AG04450 (cell line): ENCODE measurements at regions not wholly inside any gene's neighbourhood (a gene's known extent, or its start where the extent isn't known, plus 50 kb on each side); places are given as distances from the start of the nearest gene placed in this dataset.

Experiments used
- CTCF ChIA-PET: fragments of 300-600, 350-600 bp; formaldehyde crosslinking; extraction: SDS; loops from one replicate; lab custom pipeline; 2022; ENCODE audit warnings: antibody characterized with exemption, inconsistent platforms; lab: Charles Lee
- POLR2A ChIA-PET: fragments of 350-600 bp; formaldehyde crosslinking; extraction: SDS; loops from one replicate; lab custom pipeline; 2021; ENCODE audit warnings: antibody characterized with exemption, inconsistent platforms; lab: Yijun Ruan, JAX
- DNase-seq: peaks from one replicate; pipeline ENCODE4 v3.0.0-alpha.2; 2011; ENCODE audit warnings: low read depth, low spot score
- H3K27ac ChIP-seq: one replicate; pipeline ENCODE4 v1.5.1; 2012; ENCODE audit warnings: low read depth, low read length, control low read depth
- H3K27me3 ChIP-seq: one replicate; pipeline ENCODE4 v1.6.0; 2012; ENCODE audit warnings: low read length; ENCODE audit not compliant: control insufficient read depth, insufficient read depth
- H3K4me3 ChIP-seq: 2 replicates; pipeline ENCODE4 v1.5.1; 2011; ENCODE audit warnings: mild to moderate bottlenecking, low read depth, low read length, control low read depth
- H3K9me3 ChIP-seq: 2 replicates; pipeline ENCODE4 v1.5.1; 2012; ENCODE audit warnings: low read length; ENCODE audit not compliant: control insufficient read depth, insufficient read depth
- TF ChIP-seq, protein P1 (sequence below): IDR thresholded peaks from 2 replicates; pipeline ENCODE4 v1.5.1; 2011; ENCODE audit warnings: low read depth, low read length, control low read depth, inconsistent platforms

GRCh38 chr2:196503398-196503797 is 136.1 kb upstream of the CCDC150 start:
- TF ChIP-seq, protein P1, sequence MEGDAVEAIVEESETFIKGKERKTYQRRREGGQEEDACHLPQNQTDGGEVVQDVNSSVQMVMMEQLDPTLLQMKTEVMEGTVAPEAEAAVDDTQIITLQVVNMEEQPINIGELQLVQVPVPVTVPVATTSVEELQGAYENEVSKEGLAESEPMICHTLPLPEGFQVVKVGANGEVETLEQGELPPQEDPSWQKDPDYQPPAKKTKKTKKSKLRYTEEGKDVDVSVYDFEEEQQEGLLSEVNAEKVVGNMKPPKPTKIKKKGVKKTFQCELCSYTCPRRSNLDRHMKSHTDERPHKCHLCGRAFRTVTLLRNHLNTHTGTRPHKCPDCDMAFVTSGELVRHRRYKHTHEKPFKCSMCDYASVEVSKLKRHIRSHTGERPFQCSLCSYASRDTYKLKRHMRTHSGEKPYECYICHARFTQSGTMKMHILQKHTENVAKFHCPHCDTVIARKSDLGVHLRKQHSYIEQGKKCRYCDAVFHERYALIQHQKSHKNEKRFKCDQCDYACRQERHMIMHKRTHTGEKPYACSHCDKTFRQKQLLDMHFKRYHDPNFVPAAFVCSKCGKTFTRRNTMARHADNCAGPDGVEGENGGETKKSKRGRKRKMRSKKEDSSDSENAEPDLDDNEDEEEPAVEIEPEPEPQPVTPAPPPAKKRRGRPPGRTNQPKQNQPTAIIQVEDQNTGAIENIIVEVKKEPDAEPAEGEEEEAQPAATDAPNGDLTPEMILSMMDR: no peak
- POLR2A ChIA-PET: no interaction called here
- H3K27me3 ChIP-seq: no peaks in the 10 kb centered on the region
- DNase-seq: no peak
- H3K4me3 ChIP-seq: no peak overlapping the region
- CTCF ChIA-PET: no interaction called here
- H3K27ac ChIP-seq: no peak overlapping the region
- H3K9me3 ChIP-seq: peaks cover 3% of the 10 kb centered on the region; the same call in 1 of the 2 replicates

GRCh38 chr2:196504788-196505187 is 134.7 kb upstream of the CCDC150 start:
- ChIA-PET CTCF (interaction anchor here (0.6 to 0.7 kb wide), 2 partner anchors 11 to 13 kb away, joined by 3 read pairs; no protein-coding TSS in a partner anchor), POLR2A (no interaction called here)
- no peak overlapping the region for H3K27ac ChIP-seq
- DNase-seq: no peak
- no peaks in the 10 kb centered on the region for H3K9me3 ChIP-seq
- H3K4me3 ChIP-seq: no peak overlapping the region
- TF ChIP-seq, protein P1: no peak
- H3K27me3 ChIP-seq: no peaks in the 10 kb centered on the region

DNA sequence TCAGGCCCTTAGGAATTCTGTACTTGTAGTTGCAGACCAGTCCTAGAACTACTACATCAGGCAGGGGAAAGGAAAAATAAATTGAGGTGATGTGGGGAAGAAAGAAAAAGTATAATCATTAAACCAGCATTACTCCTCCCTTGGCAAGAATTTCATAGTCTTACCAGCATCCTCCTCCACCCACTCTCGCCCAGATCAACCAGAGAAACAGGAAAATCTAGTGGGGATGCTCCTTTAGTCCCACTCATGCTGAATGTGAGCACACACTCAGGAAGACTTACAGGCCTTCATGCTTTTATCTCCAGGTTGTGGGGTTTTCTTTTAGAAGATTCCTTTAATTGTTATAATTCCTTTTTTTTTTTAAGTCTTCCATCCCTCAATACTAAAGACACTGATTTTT is 129.3 kb upstream of the CCDC150 start:
- ChIA-PET POLR2A (no interaction called here), CTCF (no interaction called here)
- H3K27me3 ChIP-seq: no peaks in the 10 kb centered on the region
- no peak overlapping the region for H3K4me3 ChIP-seq
- TF ChIP-seq, protein P1: no peak
- no peak for DNase-seq
- no peaks in the 10 kb centered on the region for H3K9me3 ChIP-seq
- no peak overlapping the region for H3K27ac ChIP-seq

DNA sequence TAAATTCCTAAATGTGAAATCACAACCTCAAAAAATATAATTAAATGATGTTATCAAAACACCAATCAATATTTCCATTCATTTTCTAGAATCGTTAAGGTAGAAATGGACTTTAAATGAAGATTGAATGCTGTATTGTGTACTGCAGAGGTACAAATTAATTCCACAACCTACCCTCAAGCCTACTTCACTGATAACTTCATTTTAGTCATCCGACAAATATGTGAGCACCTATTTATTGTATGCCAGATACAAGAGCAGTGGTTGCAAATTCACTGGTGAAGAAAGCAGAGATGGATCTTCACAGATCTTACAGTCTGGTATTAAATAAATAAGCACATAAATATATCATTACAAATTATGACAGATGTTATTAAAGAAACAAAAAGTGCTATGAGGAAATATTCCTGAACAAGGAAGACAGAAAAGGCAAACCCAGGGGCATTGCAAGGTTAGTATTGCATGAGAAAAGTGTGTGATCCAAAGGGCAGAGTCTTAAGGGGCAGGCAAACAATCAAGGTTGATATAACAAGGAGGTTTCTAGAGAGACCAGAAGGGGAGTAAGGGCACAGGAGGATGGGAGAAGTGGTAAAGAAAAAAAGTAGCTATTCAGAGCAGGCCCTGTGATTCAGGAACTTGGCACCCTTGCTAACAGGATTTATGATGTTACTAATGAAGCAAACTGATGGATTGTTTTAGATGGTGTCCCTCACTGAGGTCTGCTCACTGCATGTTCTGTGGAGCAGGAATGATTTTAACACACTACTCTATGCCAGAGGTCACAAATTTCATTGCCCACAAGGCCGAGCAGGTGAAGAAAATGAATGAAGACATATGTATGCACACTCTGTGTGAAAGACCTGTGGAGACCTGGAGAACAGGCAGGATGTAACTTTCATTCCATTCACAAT is 128.0 kb upstream of the CCDC150 start:
- POLR2A ChIA-PET: no interaction called here
- no peak overlapping the region for H3K27ac ChIP-seq
- H3K9me3 ChIP-seq: no peaks in the 10 kb centered on the region
- no peaks in the 10 kb centered on the region for H3K27me3 ChIP-seq
- CTCF ChIA-PET: no interaction called here
- DNase-seq: no peak
- TF ChIP-seq, protein P1: no peak
- no peak overlapping the region for H3K4me3 ChIP-seq

GRCh38 chr2:196513796-196514526 is 125.6 kb upstream of the CCDC150 start:
- no peak for DNase-seq
- H3K9me3 ChIP-seq: no peaks in the 10 kb centered on the region
- CTCF ChIA-PET: no interaction called here
- POLR2A ChIA-PET: no interaction called here
- no peaks in the 10 kb centered on the region for H3K27me3 ChIP-seq
- TF ChIP-seq, protein P1: no peak
- H3K27ac ChIP-seq: no peak overlapping the region
- H3K4me3 ChIP-seq: no peak overlapping the region
